ENCODE measurements at regions not wholly inside any gene's neighbourhood (a gene's known extent, or its start where the extent isn't known, plus 50 kb on each side); places are given as distances from the start of the nearest gene placed in this dataset.
"Not testable (repeated sequence)": the region's sequence is repeated elsewhere in the genome, so short reads cannot be mapped to it uniquely, and the experiment has no call there.

DNA sequence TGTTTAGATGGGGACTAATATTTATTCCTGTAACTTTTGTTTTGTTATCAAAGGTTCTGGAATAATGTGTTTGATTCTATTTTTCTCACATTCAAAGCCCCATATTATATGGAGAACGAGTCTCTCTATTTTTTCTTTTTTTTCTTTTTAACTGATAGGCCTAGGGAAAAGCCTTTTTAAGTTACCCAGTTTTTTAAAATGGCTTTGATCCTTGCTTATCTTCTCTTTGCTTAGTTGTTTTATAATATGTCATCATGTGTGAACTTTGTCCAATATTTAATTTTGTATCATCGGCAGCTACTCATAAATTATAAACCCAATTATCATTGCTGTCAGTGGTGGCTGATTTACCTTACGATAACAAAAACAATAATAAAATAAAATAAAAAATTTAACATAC lies 610.3 kb upstream of the BCHE start:
- no peak for DNase-seq
- H3K27me3 Mint-ChIP-seq = no peaks in the 10 kb centered on the region
- no peak overlapping the region for H3K4me3 Mint-ChIP-seq
- no peaks in the 10 kb centered on the region for H3K4me1 Mint-ChIP-seq
- ATAC-seq = no peak
- H3K9me3 Mint-ChIP-seq = peaks cover 8% of the 10 kb centered on the region
- no peaks in the 10 kb centered on the region for H3K36me3 Mint-ChIP-seq (ENCODE audit: low read depth)
- H3K27ac Mint-ChIP-seq = no peak overlapping the region

DNA sequence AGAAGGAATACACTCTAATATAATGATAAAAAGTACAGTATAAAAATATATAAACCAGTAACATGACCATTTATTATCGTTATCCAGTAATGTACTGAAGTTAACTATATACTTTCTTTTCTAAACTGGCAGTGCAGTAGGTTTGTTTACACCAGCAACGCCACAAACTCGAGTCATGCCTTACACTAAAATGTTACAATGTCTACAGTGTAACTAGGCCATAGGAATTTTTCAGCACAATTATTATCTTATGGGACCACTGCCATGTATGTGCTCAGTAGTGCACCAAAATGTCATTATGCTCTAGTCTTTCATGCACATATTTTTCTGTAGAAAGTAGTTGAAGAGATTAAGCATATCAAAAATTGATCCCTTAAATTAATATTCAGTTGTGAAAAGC lies 609.8 kb upstream of the BCHE start:
- Mint-ChIP-seq H3K9me3 (peaks cover 8% of the 10 kb centered on the region), H3K4me1 (no peaks in the 10 kb centered on the region), H3K27me3 (no peaks in the 10 kb centered on the region), H3K27ac (no peak overlapping the region), H3K4me3 (no peak overlapping the region), H3K36me3 (ENCODE audit: low read depth) (no peaks in the 10 kb centered on the region)
- DNase-seq (no peak), ATAC-seq (no peak)

DNA sequence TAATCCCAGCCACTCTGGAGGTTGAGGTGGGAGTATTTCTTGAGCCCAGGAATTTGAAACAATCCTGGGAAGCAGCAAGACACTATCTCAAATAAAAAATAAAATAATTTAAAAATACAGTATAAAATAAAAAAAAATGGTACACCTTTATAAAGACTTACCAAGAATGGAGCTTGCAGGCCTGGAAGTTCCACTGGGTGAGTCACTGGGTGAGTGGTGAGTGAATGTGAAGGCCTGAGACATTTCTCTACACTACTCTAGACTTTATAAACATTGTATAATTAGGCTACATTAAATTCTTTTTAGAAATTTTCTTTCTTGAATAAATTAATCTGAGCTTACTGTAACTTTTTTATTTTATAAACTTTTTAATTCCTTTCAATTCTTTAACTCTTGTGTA lies 609.1 kb upstream of the BCHE start:
- Mint-ChIP-seq H3K36me3 (ENCODE audit: low read depth) (no peaks in the 10 kb centered on the region), H3K4me1 (no peaks in the 10 kb centered on the region), H3K27ac (no peak overlapping the region), H3K27me3 (no peaks in the 10 kb centered on the region), H3K9me3 (peaks cover 8% of the 10 kb centered on the region), H3K4me3 (no peak overlapping the region)
- DNase-seq (no peak), ATAC-seq (no peak)

DNA sequence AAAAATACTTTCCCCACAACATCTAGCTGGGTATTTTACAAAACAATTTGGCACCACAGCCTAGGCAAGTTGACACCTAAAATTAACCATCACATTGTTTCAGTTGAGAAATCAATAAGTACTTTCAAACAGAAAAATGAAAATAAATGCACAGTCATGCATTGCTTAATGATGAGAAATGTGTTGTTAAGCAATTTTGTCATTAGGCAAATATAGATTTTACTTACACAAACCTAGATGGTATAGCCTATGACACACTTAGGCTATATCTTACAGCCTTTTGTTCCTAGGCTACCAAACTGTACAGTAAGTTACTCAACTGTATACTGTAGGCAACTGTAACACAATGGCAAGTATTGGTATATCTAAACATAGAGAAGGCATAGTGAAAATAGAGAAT lies 608.6 kb upstream of the BCHE start:
- Mint-ChIP-seq H3K9me3 (peaks cover 10% of the 10 kb centered on the region), H3K36me3 (ENCODE audit: low read depth) (no peaks in the 10 kb centered on the region), H3K4me1 (no peaks in the 10 kb centered on the region), H3K27ac (no peak overlapping the region), H3K27me3 (no peaks in the 10 kb centered on the region), H3K4me3 (no peak overlapping the region)
- DNase-seq (no peak), ATAC-seq (no peak)

DNA sequence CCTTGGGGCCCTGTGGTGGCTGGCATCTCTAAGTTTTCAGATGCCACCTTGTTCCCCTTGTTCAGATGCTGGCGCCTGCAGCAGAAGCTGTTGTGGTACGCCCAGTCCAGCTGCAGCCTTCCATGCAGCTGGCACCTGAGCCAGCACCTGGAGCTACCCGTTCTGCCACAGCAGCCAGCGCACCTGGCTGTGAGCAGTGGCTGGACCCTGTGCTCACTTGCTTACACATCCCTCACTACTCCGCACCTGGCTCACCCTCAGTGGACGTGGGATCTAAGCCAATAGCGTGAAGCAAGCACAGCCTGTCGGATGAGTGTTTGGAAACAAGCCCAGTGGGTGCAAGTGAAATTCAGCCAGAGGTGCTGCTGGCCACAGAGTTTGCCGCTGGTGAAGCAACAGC lies 607.5 kb upstream of the BCHE start:
- no peaks in the 10 kb centered on the region for H3K27me3 Mint-ChIP-seq
- H3K4me1 Mint-ChIP-seq = no peaks in the 10 kb centered on the region
- H3K27ac Mint-ChIP-seq = no peak overlapping the region
- H3K4me3 Mint-ChIP-seq = no peak overlapping the region
- H3K9me3 Mint-ChIP-seq = peaks cover 11% of the 10 kb centered on the region
- ATAC-seq (no peak), DNase-seq (no peak)
- no peaks in the 10 kb centered on the region for H3K36me3 Mint-ChIP-seq (ENCODE audit: low read depth)

DNA sequence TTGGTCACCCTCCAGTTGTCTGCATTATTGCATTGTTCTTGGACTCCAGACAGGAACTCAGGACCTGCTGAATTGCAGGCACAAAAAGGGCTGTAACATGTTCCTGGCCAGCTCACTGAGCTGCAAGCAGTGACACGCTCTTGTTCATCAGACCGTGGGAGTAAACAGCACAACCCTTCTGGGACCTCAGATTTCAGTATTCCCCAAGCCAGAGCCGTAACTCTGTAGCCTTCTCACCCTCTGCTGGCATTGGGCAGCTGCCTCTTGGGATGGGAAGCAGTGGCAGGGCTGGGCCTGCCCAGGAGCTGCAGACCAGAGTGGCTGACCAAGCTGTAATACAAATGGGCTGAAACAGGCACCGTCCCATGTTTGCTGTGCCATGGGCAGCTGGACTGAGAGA lies 607.1 kb upstream of the BCHE start:
- Mint-ChIP-seq H3K9me3 (peaks cover 11% of the 10 kb centered on the region), H3K27ac (no peak overlapping the region), H3K27me3 (no peaks in the 10 kb centered on the region), H3K4me1 (no peaks in the 10 kb centered on the region), H3K36me3 (ENCODE audit: low read depth) (no peaks in the 10 kb centered on the region), H3K4me3 (no peak overlapping the region)
- no peak for DNase-seq
- ATAC-seq = no peak

DNA sequence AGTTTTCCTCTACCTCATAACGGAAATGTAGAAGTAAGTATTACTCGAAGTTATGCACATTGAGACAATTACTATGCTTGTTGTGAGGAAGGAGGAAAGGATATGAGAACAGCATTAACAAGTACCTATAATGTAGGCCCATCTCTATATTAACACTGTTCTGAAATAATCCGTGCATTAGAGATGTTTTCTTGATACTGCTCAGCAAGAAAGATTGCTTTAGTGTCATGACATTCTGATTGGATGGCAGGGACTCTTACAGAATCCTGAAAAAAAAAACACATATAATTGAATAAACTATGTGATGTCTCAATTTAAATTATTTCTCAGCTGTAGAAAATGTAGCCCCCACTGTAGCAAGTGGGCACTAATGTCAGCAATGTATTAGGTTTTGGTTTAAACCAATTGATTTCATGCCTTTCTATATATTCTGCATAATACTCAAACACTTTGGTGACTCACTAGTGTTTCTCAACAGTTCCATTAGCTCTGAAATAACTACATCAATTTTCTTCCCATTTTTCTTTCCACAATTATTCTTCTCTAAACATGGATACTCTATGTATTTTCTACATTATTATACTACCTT lies 598.3 kb upstream of the BCHE start:
- Mint-ChIP-seq H3K9me3 (peaks cover 5% of the 10 kb centered on the region), H3K27me3 (no peaks in the 10 kb centered on the region), H3K4me3 (no peak overlapping the region), H3K36me3 (ENCODE audit: low read depth) (no peaks in the 10 kb centered on the region), H3K27ac (no peak overlapping the region), H3K4me1 (no peaks in the 10 kb centered on the region)
- no peak for ATAC-seq
- no peak for DNase-seq

DNA sequence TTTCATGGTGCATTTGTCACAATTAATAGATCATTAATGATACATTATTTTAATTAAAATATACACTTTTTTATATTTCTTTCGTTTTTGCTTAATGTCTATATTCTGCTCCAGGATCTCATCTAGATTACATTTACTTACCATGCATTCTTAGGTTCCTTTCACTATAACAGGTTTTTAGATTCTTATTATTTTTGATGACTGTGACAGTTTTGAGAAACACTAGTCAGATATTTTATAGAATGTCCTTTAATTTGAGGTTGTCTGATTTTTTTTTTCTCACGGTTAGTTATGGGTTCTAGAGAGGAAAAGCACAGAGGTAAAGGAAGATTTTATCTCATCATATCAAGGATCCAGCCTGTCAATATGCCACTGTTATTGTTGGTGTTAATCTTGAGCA lies 595.8 kb upstream of the BCHE start:
- DNase-seq (no peak), ATAC-seq (no peak)
- Mint-ChIP-seq H3K27ac (no peak overlapping the region), H3K4me3 (no peak overlapping the region), H3K9me3 (peaks cover 3% of the 10 kb centered on the region), H3K4me1 (no peaks in the 10 kb centered on the region), H3K27me3 (no peaks in the 10 kb centered on the region), H3K36me3 (ENCODE audit: low read depth) (no peaks in the 10 kb centered on the region)

DNA sequence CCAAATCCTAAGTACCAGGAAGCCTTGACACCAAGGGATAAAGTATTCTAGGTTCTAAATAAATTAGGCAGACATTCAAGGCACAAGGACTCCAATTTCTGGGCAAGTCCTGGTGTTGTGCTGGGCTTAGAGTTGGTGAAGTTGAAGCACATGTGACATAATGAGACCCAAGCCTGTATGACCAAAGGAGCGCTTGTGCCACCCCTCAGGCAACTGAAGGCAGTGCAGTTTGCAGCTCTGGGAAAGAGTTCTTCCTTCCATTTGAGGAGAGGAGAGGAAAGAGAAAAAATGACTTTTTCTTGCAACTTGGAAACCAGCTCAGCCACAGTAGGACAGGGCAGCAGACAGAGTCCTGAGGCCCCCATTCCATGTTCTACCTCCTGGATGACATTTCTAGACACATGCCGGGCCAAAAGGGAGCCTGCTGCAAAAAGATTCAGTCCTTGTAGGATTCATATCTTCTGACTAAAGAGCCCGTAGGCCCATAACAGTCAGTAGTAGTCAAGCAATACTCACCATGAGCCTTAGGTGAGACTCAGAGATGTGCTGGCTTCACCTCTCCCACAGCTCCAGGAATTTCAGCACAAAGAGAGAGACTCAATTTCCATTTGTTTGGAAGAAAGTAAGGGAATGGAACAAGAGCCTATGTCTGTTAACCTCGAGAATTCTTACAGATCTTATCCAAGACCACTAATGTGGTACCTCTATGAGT lies 588.8 kb upstream of the BCHE start:
- Mint-ChIP-seq H3K4me3 (no peak overlapping the region), H3K36me3 (ENCODE audit: low read depth) (no peaks in the 10 kb centered on the region), H3K27ac (no peak overlapping the region), H3K4me1 (no peaks in the 10 kb centered on the region), H3K27me3 (no peaks in the 10 kb centered on the region), H3K9me3 (peaks cover 25% of the 10 kb centered on the region)
- no peak for DNase-seq
- no peak for ATAC-seq

DNA sequence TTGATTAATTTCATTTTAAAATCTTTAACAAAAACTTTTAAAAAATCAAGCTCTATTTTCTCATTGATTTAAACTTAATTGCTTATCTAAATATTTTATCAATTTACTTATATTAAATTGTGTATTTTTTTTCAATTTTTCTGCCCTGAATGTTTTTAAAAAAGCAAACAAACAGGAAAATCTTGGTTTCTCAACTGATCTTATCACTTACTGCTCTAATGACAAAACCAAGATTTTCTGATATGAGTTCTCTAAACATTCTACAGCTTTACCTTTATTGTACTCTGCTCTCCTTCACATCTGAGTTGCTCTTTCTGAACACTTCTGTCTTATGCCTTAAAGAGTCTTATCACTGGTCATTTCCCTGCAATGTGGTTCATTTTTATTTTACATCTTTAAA lies 587.8 kb upstream of the BCHE start:
- ATAC-seq (no peak), DNase-seq (no peak)
- H3K27me3 Mint-ChIP-seq = no peaks in the 10 kb centered on the region
- H3K4me3 Mint-ChIP-seq = no peak overlapping the region
- H3K27ac Mint-ChIP-seq = no peak overlapping the region
- no peaks in the 10 kb centered on the region for H3K4me1 Mint-ChIP-seq
- H3K36me3 Mint-ChIP-seq (ENCODE audit: low read depth) = no peaks in the 10 kb centered on the region
- peaks cover 30% of the 10 kb centered on the region for H3K9me3 Mint-ChIP-seq

DNA sequence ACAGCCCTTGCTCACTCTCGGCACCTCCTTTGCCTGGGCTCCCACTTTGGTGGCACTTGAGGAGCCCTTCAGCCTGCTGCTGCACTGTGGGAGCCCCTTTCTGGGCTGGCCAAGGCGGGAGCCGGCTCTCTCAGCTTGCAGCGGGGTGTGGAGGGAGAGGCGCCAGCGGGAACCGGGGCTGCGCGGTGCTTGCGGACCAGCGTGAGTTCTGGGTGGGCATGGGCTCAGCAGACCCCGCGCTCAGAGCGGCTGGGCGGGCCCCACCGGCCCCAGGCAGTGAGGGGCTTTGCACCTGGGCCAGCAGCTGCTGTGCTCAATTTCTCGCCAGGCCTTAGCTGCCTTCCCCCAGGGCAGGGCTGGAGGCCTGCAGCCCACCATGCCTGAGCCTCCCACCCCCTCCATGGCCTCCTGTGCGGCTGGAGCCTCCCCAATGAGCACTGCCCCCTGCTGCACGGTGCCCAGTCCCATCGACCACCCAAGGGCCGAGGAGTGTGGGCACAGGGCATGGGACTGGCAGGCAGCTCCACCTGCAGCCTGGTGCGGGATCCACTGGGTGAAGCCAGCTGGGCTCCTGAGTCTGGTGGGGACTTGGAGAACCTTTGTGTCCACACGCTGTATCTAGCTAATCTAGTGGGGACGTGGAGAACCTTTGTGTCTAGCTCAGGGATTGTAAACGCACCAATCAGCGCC lies 586.7 kb upstream of the BCHE start:
- H3K36me3 Mint-ChIP-seq (ENCODE audit: low read depth); H3K4me3 Mint-ChIP-seq; H3K27ac Mint-ChIP-seq; H3K27me3 Mint-ChIP-seq; H3K4me1 Mint-ChIP-seq; DNase-seq; ATAC-seq: not testable (repeated sequence)
- H3K9me3 Mint-ChIP-seq = peaks cover 31% of the 10 kb centered on the region

DNA sequence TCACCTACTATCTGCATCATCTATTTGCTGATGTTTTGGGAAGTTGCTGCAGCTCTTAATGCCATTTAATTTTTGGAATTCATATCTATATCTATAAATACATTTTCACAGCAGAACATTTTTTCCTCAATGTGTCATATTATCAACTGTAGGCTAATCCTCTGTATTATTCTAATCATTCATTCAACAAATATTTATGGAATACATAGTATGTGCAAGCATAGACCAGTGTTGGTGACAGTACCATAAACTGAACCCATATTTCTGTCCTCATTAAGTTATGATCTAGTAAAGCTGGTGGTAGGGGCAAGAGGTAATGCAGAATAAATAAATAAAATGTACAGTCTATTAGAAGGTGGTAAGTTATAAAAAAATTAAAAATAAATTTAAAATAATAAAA lies 585.3 kb upstream of the BCHE start:
- DNase-seq (no peak), ATAC-seq (no peak)
- Mint-ChIP-seq H3K36me3 (ENCODE audit: low read depth) (no peaks in the 10 kb centered on the region), H3K4me3 (no peak overlapping the region), H3K9me3 (peaks cover 31% of the 10 kb centered on the region), H3K4me1 (no peaks in the 10 kb centered on the region), H3K27me3 (no peaks in the 10 kb centered on the region), H3K27ac (no peak overlapping the region)

DNA sequence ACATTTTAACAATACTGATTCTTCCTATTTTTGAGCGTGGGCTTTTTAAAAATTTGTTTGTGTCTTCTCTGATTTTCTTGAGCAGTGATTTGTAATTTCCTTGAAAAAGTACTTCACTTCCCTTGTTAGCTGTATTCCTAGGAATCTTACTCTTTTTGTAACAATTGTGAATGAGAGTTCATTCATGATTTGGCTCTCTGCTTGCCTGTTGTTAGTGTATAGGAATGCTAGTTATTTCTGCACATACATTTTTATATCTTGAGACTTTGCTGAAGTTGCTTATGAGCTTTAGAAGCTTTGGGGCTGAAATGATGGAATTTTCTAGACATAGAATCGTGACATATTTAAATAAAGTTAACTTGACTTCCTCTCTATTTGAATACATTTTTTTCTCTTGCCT lies 582.8 kb upstream of the BCHE start:
- Mint-ChIP-seq H3K4me3 (no peak overlapping the region), H3K27ac (no peak overlapping the region), H3K4me1 (no peaks in the 10 kb centered on the region), H3K36me3 (ENCODE audit: low read depth) (no peaks in the 10 kb centered on the region), H3K27me3 (no peaks in the 10 kb centered on the region), H3K9me3 (peaks cover 18% of the 10 kb centered on the region)
- DNase-seq = no peak
- ATAC-seq = no peak

DNA sequence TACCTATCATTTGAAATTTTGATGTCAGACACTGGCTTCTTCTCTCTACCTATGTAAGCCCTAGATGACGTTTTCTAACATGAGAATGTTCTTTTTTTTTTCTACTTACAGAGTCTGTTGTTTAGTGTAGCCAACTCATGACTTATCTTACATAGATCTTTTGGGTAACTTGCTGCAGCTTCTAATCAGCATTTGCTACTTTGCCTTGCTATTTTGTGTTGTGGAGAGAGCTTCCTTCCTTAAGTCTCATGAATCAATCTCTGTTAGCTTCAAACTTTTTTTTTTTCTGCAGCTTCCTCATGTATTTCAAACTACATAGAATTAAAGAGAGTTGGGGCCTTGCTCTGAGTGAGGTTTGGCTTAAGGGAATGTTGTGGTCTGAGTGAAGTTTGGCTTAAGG lies 568.7 kb upstream of the BCHE start:
- H3K27me3 Mint-ChIP-seq = no peaks in the 10 kb centered on the region
- H3K4me1 Mint-ChIP-seq = no peaks in the 10 kb centered on the region
- H3K27ac Mint-ChIP-seq = no peak overlapping the region
- no peaks in the 10 kb centered on the region for H3K36me3 Mint-ChIP-seq (ENCODE audit: low read depth)
- H3K4me3 Mint-ChIP-seq = no peak overlapping the region
- DNase-seq (no peak), ATAC-seq (no peak)
- H3K9me3 Mint-ChIP-seq = peaks cover 3% of the 10 kb centered on the region

DNA sequence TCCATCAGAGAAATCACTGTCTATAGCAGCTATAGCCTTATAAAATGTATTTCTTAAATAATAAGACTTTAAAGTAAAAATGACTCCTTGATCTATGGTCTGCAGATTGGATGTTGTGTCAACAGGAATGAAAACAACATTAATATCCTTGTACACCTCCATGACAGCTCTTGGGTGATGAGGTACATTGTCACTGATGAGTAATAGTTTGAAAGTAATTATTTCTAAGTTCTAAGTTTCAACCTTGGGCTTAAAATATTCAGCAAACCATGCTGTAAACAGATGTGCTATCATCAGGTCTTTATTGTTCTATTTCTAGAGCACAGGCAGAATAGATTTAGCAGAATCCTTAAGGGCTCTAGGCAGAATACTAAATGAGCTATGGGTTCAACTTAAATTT lies 568.2 kb upstream of the BCHE start:
- H3K9me3 Mint-ChIP-seq = peaks cover 3% of the 10 kb centered on the region
- DNase-seq (no peak), ATAC-seq (no peak)
- H3K4me3 Mint-ChIP-seq = no peak overlapping the region
- no peak overlapping the region for H3K27ac Mint-ChIP-seq
- H3K4me1 Mint-ChIP-seq = no peaks in the 10 kb centered on the region
- no peaks in the 10 kb centered on the region for H3K36me3 Mint-ChIP-seq (ENCODE audit: low read depth)
- no peaks in the 10 kb centered on the region for H3K27me3 Mint-ChIP-seq
